ENCODE measurements at regions not wholly inside any gene's neighbourhood (a gene's known extent, or its start where the extent isn't known, plus 50 kb on each side); places are given as distances from the start of the nearest gene placed in this dataset.

DNA sequence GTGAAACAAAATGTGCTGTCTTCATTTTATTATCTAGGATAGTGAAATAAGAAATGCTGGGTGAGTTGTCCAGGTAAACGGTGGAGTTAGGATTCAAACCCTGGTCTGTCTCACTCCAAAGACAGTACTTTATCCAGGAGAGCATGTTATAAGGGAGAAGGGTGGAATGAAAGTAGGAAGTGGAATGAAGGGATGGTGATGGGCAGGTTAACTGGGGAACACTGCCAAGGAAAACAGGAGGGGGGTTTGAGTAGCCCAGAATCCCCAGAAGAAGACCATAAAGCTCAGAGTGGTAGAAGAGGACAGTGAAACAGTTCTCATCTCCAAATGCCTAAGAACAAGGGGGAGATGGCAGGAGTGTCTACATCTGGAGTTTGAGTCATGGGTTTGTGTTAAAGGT lies 169.0 kb downstream of the BARX2 start:
- TF ChIP-seq POLR2AphosphoS5 (IDR thresholded peaks at IDR 0.05; ENCODE audit: insufficient read depth, low read depth, low read length), result no peak
- no peak for TF ChIP-seq EZH2 (IDR thresholded peaks at IDR 0.05; ENCODE audit: borderline replicate concordance, low read depth, low read length, severe bottlenecking)
- no peak for TF ChIP-seq POLR2A (IDR thresholded peaks at IDR 0.05; ENCODE audit: low read depth, low read length)
- TF ChIP-seq, protein P1, sequence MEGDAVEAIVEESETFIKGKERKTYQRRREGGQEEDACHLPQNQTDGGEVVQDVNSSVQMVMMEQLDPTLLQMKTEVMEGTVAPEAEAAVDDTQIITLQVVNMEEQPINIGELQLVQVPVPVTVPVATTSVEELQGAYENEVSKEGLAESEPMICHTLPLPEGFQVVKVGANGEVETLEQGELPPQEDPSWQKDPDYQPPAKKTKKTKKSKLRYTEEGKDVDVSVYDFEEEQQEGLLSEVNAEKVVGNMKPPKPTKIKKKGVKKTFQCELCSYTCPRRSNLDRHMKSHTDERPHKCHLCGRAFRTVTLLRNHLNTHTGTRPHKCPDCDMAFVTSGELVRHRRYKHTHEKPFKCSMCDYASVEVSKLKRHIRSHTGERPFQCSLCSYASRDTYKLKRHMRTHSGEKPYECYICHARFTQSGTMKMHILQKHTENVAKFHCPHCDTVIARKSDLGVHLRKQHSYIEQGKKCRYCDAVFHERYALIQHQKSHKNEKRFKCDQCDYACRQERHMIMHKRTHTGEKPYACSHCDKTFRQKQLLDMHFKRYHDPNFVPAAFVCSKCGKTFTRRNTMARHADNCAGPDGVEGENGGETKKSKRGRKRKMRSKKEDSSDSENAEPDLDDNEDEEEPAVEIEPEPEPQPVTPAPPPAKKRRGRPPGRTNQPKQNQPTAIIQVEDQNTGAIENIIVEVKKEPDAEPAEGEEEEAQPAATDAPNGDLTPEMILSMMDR (IDR thresholded peaks at IDR 0.05; ENCODE audit: extremely low read depth in 1 of 2, insufficient read depth in 1 of 2, low read depth in 1 of 2, low read length in 2 of 2), result no peak
- TF ChIP-seq MYC (IDR thresholded peaks at IDR 0.05; ENCODE audit: low read depth, low read length), result no peak
- TF ChIP-seq, protein P2, sequence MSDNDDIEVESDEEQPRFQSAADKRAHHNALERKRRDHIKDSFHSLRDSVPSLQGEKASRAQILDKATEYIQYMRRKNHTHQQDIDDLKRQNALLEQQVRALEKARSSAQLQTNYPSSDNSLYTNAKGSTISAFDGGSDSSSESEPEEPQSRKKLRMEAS (IDR thresholded peaks at IDR 0.05; ENCODE audit: insufficient read depth, insufficient read length), result no peak
- no peak for TF ChIP-seq FOS (IDR thresholded peaks at IDR 0.05; ENCODE audit: borderline replicate concordance, insufficient read depth, low read length)
- TF ChIP-seq JUN (IDR thresholded peaks at IDR 0.05; ENCODE audit: borderline replicate concordance, insufficient read depth, insufficient read length, low read depth), result no peak

Measured in endothelial cell of umbilical vein (primary cell).